ENCODE measurements at regions not wholly inside any gene's neighbourhood (a gene's known extent, or its start where the extent isn't known, plus 50 kb on each side); places are given as distances from the start of the nearest gene placed in this dataset.
A peak's percentile ranks its signal among the peaks of the same experiment; 100 is the strongest.

- Histone ChIP-seq H3F3A (ENCODE audit: insufficient read depth, low read length) (no peaks in the 10 kb centered on the region), H3K79me2 (ENCODE audit: low read length) (no peaks in the 10 kb centered on the region), H3K4me1 (ENCODE audit: low read length) (peaks cover 7% of the 10 kb centered on the region; the same call in 1 of the 2 replicates), H3K4me3 (ENCODE audit: low read length) (no peak overlapping the region), H4K20me1 (ENCODE audit: insufficient read depth, low read length) (no peaks in the 10 kb centered on the region), H3K27ac (ENCODE audit: low read length) (no peak overlapping the region), H3K4me2 (ENCODE audit: low read depth, low read length) (no peak overlapping the region), H3K27me3 (replicated peaks; ENCODE audit: insufficient read depth, low read length) (no peaks in the 10 kb centered on the region), H2AFZ (ENCODE audit: low read length) (no peak overlapping the region), H3K9ac (ENCODE audit: low read length) (no peak overlapping the region), H3K9me2 (replicated peaks; ENCODE audit: insufficient read depth, low read length) (no peaks in the 10 kb centered on the region), H3K36me3 (replicated peaks; ENCODE audit: insufficient read depth, low read length) (no peaks in the 10 kb centered on the region), H3K9me3 (replicated peaks; ENCODE audit: insufficient read depth, low read length) (no peaks in the 10 kb centered on the region)
- TF ChIP-seq EZH2phosphoT487 (IDR thresholded peaks at IDR 0.05; ENCODE audit: low read length): no peak
- TF ChIP-seq, protein P1, sequence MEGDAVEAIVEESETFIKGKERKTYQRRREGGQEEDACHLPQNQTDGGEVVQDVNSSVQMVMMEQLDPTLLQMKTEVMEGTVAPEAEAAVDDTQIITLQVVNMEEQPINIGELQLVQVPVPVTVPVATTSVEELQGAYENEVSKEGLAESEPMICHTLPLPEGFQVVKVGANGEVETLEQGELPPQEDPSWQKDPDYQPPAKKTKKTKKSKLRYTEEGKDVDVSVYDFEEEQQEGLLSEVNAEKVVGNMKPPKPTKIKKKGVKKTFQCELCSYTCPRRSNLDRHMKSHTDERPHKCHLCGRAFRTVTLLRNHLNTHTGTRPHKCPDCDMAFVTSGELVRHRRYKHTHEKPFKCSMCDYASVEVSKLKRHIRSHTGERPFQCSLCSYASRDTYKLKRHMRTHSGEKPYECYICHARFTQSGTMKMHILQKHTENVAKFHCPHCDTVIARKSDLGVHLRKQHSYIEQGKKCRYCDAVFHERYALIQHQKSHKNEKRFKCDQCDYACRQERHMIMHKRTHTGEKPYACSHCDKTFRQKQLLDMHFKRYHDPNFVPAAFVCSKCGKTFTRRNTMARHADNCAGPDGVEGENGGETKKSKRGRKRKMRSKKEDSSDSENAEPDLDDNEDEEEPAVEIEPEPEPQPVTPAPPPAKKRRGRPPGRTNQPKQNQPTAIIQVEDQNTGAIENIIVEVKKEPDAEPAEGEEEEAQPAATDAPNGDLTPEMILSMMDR (IDR thresholded peaks at IDR 0.05; ENCODE audit: low read length): peak; percentile 54
- peak; percentile 17 for DNase-seq
Measured at GRCh38 chr4:180150818-180151217, 2092.4 kb upstream of the TENM3 start.

DNA sequence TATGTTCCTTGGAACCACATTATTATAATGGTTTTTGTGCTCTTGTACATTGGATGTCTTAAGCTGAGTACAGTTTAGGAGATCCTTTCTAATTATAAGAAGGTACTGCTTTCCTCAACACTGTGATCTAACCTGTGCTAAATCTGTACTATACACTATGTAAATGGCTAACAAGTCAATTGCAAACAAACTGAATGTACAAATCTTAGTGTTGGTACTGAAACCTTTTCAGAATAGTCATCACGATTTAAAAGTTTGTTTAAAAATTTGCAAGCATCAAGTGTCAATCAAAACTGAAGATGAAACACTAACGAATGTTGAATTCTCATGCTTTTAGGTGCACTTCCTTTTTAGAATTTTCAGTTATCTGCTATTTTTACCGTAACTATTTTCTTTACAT, 2090.4 kb upstream of the TENM3 start:
- Histone ChIP-seq H2AFZ (ENCODE audit: low read length) (peak overlapping the region; percentile 21; the same call in 1 of the 2 replicates), H3K36me3 (replicated peaks; ENCODE audit: insufficient read depth, low read length) (no peaks in the 10 kb centered on the region), H3F3A (ENCODE audit: insufficient read depth, low read length) (no peaks in the 10 kb centered on the region; the same call in 1 of the 2 replicates), H3K4me2 (ENCODE audit: low read depth, low read length) (peak overlapping the region; percentile 31), H3K4me3 (ENCODE audit: low read length) (no peak overlapping the region), H4K20me1 (ENCODE audit: insufficient read depth, low read length) (no peaks in the 10 kb centered on the region), H3K9me2 (replicated peaks; ENCODE audit: insufficient read depth, low read length) (no peaks in the 10 kb centered on the region), H3K27me3 (replicated peaks; ENCODE audit: insufficient read depth, low read length) (no peaks in the 10 kb centered on the region), H3K79me2 (ENCODE audit: low read length) (no peaks in the 10 kb centered on the region), H3K27ac (ENCODE audit: low read length) (peak overlapping the region; percentile 43; the same call in 1 of the 2 replicates), H3K9me3 (replicated peaks; ENCODE audit: insufficient read depth, low read length) (no peaks in the 10 kb centered on the region), H3K4me1 (ENCODE audit: low read length) (peaks cover 14% of the 10 kb centered on the region), H3K9ac (ENCODE audit: low read length) (no peak overlapping the region)
- TF ChIP-seq, protein P1 (IDR thresholded peaks at IDR 0.05; ENCODE audit: low read length): no peak
- TF ChIP-seq EZH2 (optimal IDR thresholded peaks at IDR 0.05; ENCODE audit: low read depth, low read length): no peak
- no peak for TF ChIP-seq EZH2phosphoT487 (IDR thresholded peaks at IDR 0.05; ENCODE audit: low read length)
- DNase-seq: peak; percentile 43

- H3K9me2 ChIP-seq (replicated peaks; ENCODE audit: insufficient read depth, low read length): no peaks in the 10 kb centered on the region
- H3K79me2 ChIP-seq (ENCODE audit: low read length): no peaks in the 10 kb centered on the region
- DNase-seq: no peak
- no peaks in the 10 kb centered on the region for H4K20me1 ChIP-seq (ENCODE audit: insufficient read depth, low read length)
- H3K36me3 ChIP-seq (replicated peaks; ENCODE audit: insufficient read depth, low read length): no peaks in the 10 kb centered on the region
- no peaks in the 10 kb centered on the region for H3K9me3 ChIP-seq (replicated peaks; ENCODE audit: insufficient read depth, low read length)
- no peak overlapping the region for H3K4me2 ChIP-seq (ENCODE audit: low read depth, low read length)
- no peak overlapping the region for H3K27ac ChIP-seq (ENCODE audit: low read length)
- H3K9ac ChIP-seq (ENCODE audit: low read length): no peak overlapping the region
- TF ChIP-seq EZH2phosphoT487 (IDR thresholded peaks at IDR 0.05; ENCODE audit: low read length) (no peak), EZH2 (optimal IDR thresholded peaks at IDR 0.05; ENCODE audit: low read depth, low read length) (no peak)
- TF ChIP-seq, protein P1 (IDR thresholded peaks at IDR 0.05; ENCODE audit: low read length): no peak
- H3K4me1 ChIP-seq (ENCODE audit: low read length): peaks cover 14% of the 10 kb centered on the region
- H2AFZ ChIP-seq (ENCODE audit: low read length): no peak overlapping the region
- H3K4me3 ChIP-seq (ENCODE audit: low read length): no peak overlapping the region
- H3K27me3 ChIP-seq (replicated peaks; ENCODE audit: insufficient read depth, low read length): no peaks in the 10 kb centered on the region
- H3F3A ChIP-seq (ENCODE audit: insufficient read depth, low read length): no peaks in the 10 kb centered on the region; the same call in 1 of the 2 replicates
Measured at GRCh38 chr4:180153587-180153986, 2089.6 kb upstream of the TENM3 start.

Data from MM.1S (cell line).